CD4-positive, CD25-positive, alpha-beta regulatory T cell (primary cell): ENCODE measurements at regions not wholly inside any gene's neighbourhood (a gene's known extent, or its start where the extent isn't known, plus 50 kb on each side); places are given as distances from the start of the nearest gene placed in this dataset.

ENCODE experiments used
- ATAC-seq, 2 donors: fragments of 150-1000 bp; cut with Tn5 transposase; one replicate each; pipeline ENCODE4 v1.10.0; 2021; ENCODE audit warnings: low read depth in 2 of 2, moderate number of reproducible peaks in 2 of 2, moderate library complexity in 1 of 2
- DNase-seq, 3 donors: peaks; one replicate each; pipeline versions ENCODE4 v3.0.0 to v3.0.0-alpha.2; 2012 to 2022; ENCODE audit warnings: mixed read lengths in 1 of 3
- H3K27ac ChIP-seq: one replicate; pipeline ENCODE4 v1.7.0; 2013; ENCODE audit warnings: mild to moderate bottlenecking, low read length; ENCODE audit not compliant: insufficient read depth, poor library complexity, severe bottlenecking
- H3K27me3 ChIP-seq: one replicate; pipeline ENCODE4 v1.7.0; 2013; ENCODE audit warnings: low read length; ENCODE audit not compliant: control insufficient read depth, insufficient read depth
- H3K36me3 ChIP-seq: one replicate; pipeline ENCODE4 v1.7.0; 2013; ENCODE audit warnings: mild to moderate bottlenecking, low read length, moderate library complexity; ENCODE audit not compliant: control insufficient read depth, insufficient read depth
- H3K4me1 ChIP-seq: 2 replicates; pipeline ENCODE4 v1.7.0; 2013; ENCODE audit warnings: mild to moderate bottlenecking, low read length; ENCODE audit not compliant: insufficient read depth, control insufficient read depth, poor library complexity, severe bottlenecking
- H3K4me3 ChIP-seq: one replicate; pipeline ENCODE4 v1.7.0; 2013; ENCODE audit warnings: low read depth, mild to moderate bottlenecking, low read length, moderate library complexity
- H3K9me3 ChIP-seq, 2 experiments: 1 replicate in 1 of 2; 2 replicates in 1 of 2; pipeline ENCODE4 v1.7.0; 2013; ENCODE audit warnings: low read length in 2 of 2, mild to moderate bottlenecking in 1 of 2, moderate library complexity in 1 of 2; ENCODE audit not compliant: control insufficient read depth in 2 of 2
- H3K27ac Mint-ChIP-seq, 3 donors: one replicate each; pipeline ENCODE4 v1.8.0; 2020 to 2022; ENCODE audit warnings: mild to moderate bottlenecking in 3 of 3, mixed read lengths in 3 of 3, moderate library complexity in 2 of 3
- H3K27me3 Mint-ChIP-seq: one replicate; pipeline ENCODE4 v1.8.0; 2022; ENCODE audit warnings: mild to moderate bottlenecking, mixed read lengths
- H3K36me3 Mint-ChIP-seq: one replicate; pipeline ENCODE4 v1.8.0; 2020; ENCODE audit warnings: mixed read lengths
- H3K4me1 Mint-ChIP-seq, 4 donors: one replicate each; pipeline ENCODE4 v1.8.0; 2020 to 2022; ENCODE audit warnings: mixed read lengths in 4 of 4, mild to moderate bottlenecking in 1 of 4
- H3K4me3 Mint-ChIP-seq, 4 donors: one replicate each; pipeline ENCODE4 v1.8.0; 2020 to 2022; ENCODE audit warnings: mild to moderate bottlenecking in 4 of 4, mixed read lengths in 4 of 4, moderate library complexity in 3 of 4
- H3K9me3 Mint-ChIP-seq, 7 donors: one replicate each; pipeline ENCODE4 v1.8.0; 2020 to 2022; ENCODE audit warnings: mixed read lengths in 7 of 7, mild to moderate bottlenecking in 3 of 7, moderate library complexity in 2 of 7

- H3K27ac ChIP-seq, result no peak overlapping the region
- Mint-ChIP-seq H3K27me3 (no peaks in the 10 kb centered on the region), H3K4me3 (no peak overlapping the region), H3K4me1 (no peaks in the 10 kb centered on the region), H3K9me3 (peaks cover 0 to 4% (median 0%) of the 10 kb centered on the region in 7 donors), H3K27ac (no peak overlapping the region), H3K36me3 (no peaks in the 10 kb centered on the region)
- H3K4me3 ChIP-seq, result no peak overlapping the region
- H3K27me3 ChIP-seq, result no peaks in the 10 kb centered on the region
- H3K4me1 ChIP-seq, result no peaks in the 10 kb centered on the region
- ATAC-seq (no peak), DNase-seq (no peak)
- no peaks in the 10 kb centered on the region for H3K9me3 ChIP-seq
- H3K36me3 ChIP-seq, result no peaks in the 10 kb centered on the region
Observed at GRCh38 chr9:19699756-19700155, 89.1 kb downstream of the SLC24A2 start.

- no peaks in the 10 kb centered on the region for H3K4me1 Mint-ChIP-seq
- H3K9me3 Mint-ChIP-seq, result peaks cover 0 to 4% (median 0%) of the 10 kb centered on the region in 7 donors
- ATAC-seq (no peak), DNase-seq (no peak)
- H3K27me3 Mint-ChIP-seq, result no peaks in the 10 kb centered on the region
- H3K36me3 Mint-ChIP-seq, result no peaks in the 10 kb centered on the region
- Histone ChIP-seq H3K4me1 (no peaks in the 10 kb centered on the region), H3K36me3 (no peaks in the 10 kb centered on the region), H3K27ac (no peak overlapping the region), H3K4me3 (no peak overlapping the region), H3K27me3 (no peaks in the 10 kb centered on the region), H3K9me3 (no peaks in the 10 kb centered on the region)
- no peak overlapping the region for H3K4me3 Mint-ChIP-seq
- no peak overlapping the region for H3K27ac Mint-ChIP-seq
Observed at GRCh38 chr9:19698960-19699359, 89.9 kb downstream of the SLC24A2 start.

- Histone ChIP-seq H3K27me3 (no peaks in the 10 kb centered on the region), H3K27ac (no peak overlapping the region), H3K4me3 (no peak overlapping the region), H3K4me1 (no peaks in the 10 kb centered on the region), H3K36me3 (no peaks in the 10 kb centered on the region), H3K9me3 (no peaks in the 10 kb centered on the region)
- DNase-seq (no peak), ATAC-seq (no peak)
- H3K9me3 Mint-ChIP-seq, result peaks cover 0 to 2% (median 0%) of the 10 kb centered on the region in 7 donors
- no peak overlapping the region for H3K4me3 Mint-ChIP-seq
- H3K27me3 Mint-ChIP-seq, result no peaks in the 10 kb centered on the region
- H3K4me1 Mint-ChIP-seq, result no peaks in the 10 kb centered on the region
- no peaks in the 10 kb centered on the region for H3K36me3 Mint-ChIP-seq
- H3K27ac Mint-ChIP-seq, result no peak overlapping the region
Observed at GRCh38 chr9:19694601-19695000, 94.2 kb downstream of the SLC24A2 start.

DNA sequence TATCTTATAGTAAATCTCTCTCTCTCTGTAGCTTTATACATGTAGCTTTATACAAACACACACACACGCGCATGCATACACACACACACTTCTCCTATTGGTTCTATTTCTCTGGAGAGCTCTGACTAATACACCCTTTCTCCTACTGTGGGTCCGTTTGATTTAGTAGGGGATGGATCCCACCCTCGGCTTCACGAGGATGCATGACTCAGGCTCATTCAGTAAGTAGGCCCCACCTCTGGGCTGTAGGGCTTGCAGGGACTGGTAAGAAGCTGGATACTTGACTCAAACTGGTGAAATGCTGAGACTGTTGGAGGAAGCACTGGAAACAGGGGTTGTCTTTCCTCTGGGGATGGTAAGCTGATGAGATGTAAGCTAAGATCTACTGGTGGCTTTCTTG lies 98.7 kb downstream of the SLC24A2 start:
- H3K27me3 ChIP-seq, result no peaks in the 10 kb centered on the region

GRCh38 chr9:19689328-19690101 lies 99.3 kb downstream of the SLC24A2 start:
- H3K9me3 ChIP-seq, result no peaks in the 10 kb centered on the region
- no peak overlapping the region for H3K4me3 ChIP-seq
- DNase-seq (no peak), ATAC-seq (no peak)
- H3K36me3 ChIP-seq, result no peaks in the 10 kb centered on the region
- no peaks in the 10 kb centered on the region for H3K4me1 ChIP-seq
- no peak overlapping the region for H3K27ac ChIP-seq
- peaks cover 0 to 20% (median 4%) of the 10 kb centered on the region in 7 donors for H3K9me3 Mint-ChIP-seq
- no peak overlapping the region for H3K4me3 Mint-ChIP-seq
- no peaks in the 10 kb centered on the region for H3K27me3 Mint-ChIP-seq
- H3K36me3 Mint-ChIP-seq, result no peaks in the 10 kb centered on the region
- H3K27ac Mint-ChIP-seq, result peak overlapping the region in 1 of 3 donors; percentile 28
- no peaks in the 10 kb centered on the region for H3K27me3 ChIP-seq
- no peaks in the 10 kb centered on the region for H3K4me1 Mint-ChIP-seq

More for the DNA sequence above, 98.7 kb downstream of the SLC24A2 start:
- ATAC-seq, result no peak
- Histone ChIP-seq H3K27ac (no peak overlapping the region), H3K4me3 (no peak overlapping the region), H3K4me1 (no peaks in the 10 kb centered on the region), H3K36me3 (no peaks in the 10 kb centered on the region), H3K9me3 (no peaks in the 10 kb centered on the region)
- DNase-seq, result no peak
- Mint-ChIP-seq H3K27ac (no peak overlapping the region), H3K27me3 (no peaks in the 10 kb centered on the region), H3K36me3 (no peaks in the 10 kb centered on the region), H3K4me1 (no peaks in the 10 kb centered on the region), H3K4me3 (no peak overlapping the region), H3K9me3 (peaks cover 0 to 17% (median 2%) of the 10 kb centered on the region in 7 donors)

DNA sequence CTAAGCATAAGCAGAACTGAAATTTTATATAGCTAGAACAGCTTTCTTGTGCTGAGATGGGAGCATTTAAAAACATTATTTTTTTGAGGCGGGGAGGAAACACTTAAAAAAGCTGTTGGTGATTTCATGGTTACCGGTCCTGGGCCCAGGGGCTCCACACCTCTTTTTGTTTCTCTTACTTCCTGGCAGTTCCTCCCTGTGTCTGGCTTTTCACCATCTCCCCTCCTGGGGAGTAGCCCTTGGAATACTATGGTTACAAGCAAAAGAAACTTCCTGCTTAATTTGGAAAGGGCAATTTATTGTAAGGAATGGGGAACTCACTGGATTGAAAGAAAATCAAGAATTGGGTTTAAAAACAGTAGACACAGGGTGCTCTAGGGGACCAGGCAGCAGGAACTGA lies 105.1 kb downstream of the SLC24A2 start:
- H3K4me3 ChIP-seq, result no peak overlapping the region
- no peaks in the 10 kb centered on the region for H3K27me3 Mint-ChIP-seq
- H3K4me1 Mint-ChIP-seq, result no peaks in the 10 kb centered on the region
- no peak for DNase-seq
- no peaks in the 10 kb centered on the region for H3K36me3 ChIP-seq
- no peak overlapping the region for H3K27ac Mint-ChIP-seq
- no peaks in the 10 kb centered on the region for H3K27me3 ChIP-seq
- no peaks in the 10 kb centered on the region for H3K9me3 ChIP-seq
- H3K27ac ChIP-seq, result no peak overlapping the region
- H3K4me1 ChIP-seq, result no peaks in the 10 kb centered on the region
- no peaks in the 10 kb centered on the region for H3K36me3 Mint-ChIP-seq
- H3K4me3 Mint-ChIP-seq, result no peak overlapping the region
- H3K9me3 Mint-ChIP-seq, result peaks cover 0 to 24% (median 4%) of the 10 kb centered on the region in 7 donors
- no peak for ATAC-seq

DNA sequence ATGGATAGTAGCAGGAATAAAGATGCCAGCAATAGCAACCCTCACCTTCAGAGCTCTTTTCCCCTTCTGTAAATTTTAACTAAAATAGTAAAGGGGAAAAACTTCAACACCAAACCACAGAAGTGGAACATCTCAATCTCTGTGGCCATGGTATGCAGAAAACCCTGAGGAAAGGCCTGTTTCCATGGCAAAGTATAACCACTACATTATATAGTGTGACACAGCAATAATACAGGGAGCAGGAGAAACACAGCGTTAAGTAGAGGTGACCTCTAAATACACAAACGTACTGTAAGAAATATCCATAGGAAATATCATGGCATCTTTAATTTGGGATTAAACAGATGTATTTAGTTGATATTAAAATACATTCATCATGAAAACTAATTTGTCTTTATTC lies 106.4 kb downstream of the SLC24A2 start:
- no peaks in the 10 kb centered on the region for H3K27me3 Mint-ChIP-seq

GRCh38 chr9:19681846-19682245 lies 107.0 kb downstream of the SLC24A2 start:
- Histone ChIP-seq H3K27ac (no peak overlapping the region), H3K27me3 (peaks cover 3% of the 10 kb centered on the region), H3K36me3 (no peaks in the 10 kb centered on the region), H3K4me1 (no peaks in the 10 kb centered on the region), H3K4me3 (no peak overlapping the region), H3K9me3 (no peaks in the 10 kb centered on the region)
- Mint-ChIP-seq H3K4me1 (no peaks in the 10 kb centered on the region), H3K36me3 (no peaks in the 10 kb centered on the region), H3K9me3 (peaks cover 0 to 22% (median 2%) of the 10 kb centered on the region in 7 donors), H3K4me3 (no peak overlapping the region), H3K27me3 (no peaks in the 10 kb centered on the region), H3K27ac (no peak overlapping the region)
- no peak for ATAC-seq
- no peak for DNase-seq

More for the DNA sequence above, 106.4 kb downstream of the SLC24A2 start:
- H3K27ac Mint-ChIP-seq, result no peak overlapping the region
- Histone ChIP-seq H3K4me3 (no peak overlapping the region), H3K27ac (no peak overlapping the region), H3K36me3 (no peaks in the 10 kb centered on the region), H3K27me3 (no peaks in the 10 kb centered on the region), H3K9me3 (no peaks in the 10 kb centered on the region), H3K4me1 (no peaks in the 10 kb centered on the region)
- no peak overlapping the region for H3K4me3 Mint-ChIP-seq
- peaks cover 0 to 24% (median 2%) of the 10 kb centered on the region in 7 donors for H3K9me3 Mint-ChIP-seq
- DNase-seq (no peak), ATAC-seq (no peak)
- H3K4me1 Mint-ChIP-seq, result no peaks in the 10 kb centered on the region
- H3K36me3 Mint-ChIP-seq, result no peaks in the 10 kb centered on the region
